Left kidney (tissue), 1 donor: ENCODE measurements at regions not wholly inside any gene's neighbourhood (a gene's known extent, or its start where the extent isn't known, plus 50 kb on each side); places are given as distances from the start of the nearest gene placed in this dataset.
"Not testable (repeated sequence)": the region's sequence is repeated elsewhere in the genome, so short reads cannot be mapped to it uniquely, and the experiment has no call there.

Source experiments
- DNase-seq: peaks from one replicate; pipeline ENCODE4 v3.0.0-alpha.2; 2013

DNA sequence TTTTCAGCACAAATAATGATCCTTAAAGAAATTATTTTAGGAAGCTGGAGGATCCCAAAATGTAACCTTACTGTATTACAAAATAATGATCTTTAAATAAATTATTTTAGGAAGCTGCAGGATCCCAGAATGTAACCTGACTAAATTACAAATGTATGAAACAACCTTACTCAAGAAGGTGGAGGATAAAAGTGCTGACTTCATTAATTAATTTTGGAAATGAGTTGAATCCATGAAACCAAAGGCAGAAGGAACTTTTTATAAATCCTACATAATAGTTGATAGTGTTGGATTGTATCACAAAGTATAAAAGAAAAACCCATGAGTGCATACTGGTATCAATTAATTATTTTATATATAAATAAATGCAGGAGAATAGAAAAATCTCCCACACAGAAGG lies 859.9 kb downstream of the KCNJ2 start:
- DNase-seq, result no peak

GRCh38 chr17:71031286-71031685 lies 862.0 kb downstream of the KCNJ2 start:
- DNase-seq, result not testable (repeated sequence)

DNA sequence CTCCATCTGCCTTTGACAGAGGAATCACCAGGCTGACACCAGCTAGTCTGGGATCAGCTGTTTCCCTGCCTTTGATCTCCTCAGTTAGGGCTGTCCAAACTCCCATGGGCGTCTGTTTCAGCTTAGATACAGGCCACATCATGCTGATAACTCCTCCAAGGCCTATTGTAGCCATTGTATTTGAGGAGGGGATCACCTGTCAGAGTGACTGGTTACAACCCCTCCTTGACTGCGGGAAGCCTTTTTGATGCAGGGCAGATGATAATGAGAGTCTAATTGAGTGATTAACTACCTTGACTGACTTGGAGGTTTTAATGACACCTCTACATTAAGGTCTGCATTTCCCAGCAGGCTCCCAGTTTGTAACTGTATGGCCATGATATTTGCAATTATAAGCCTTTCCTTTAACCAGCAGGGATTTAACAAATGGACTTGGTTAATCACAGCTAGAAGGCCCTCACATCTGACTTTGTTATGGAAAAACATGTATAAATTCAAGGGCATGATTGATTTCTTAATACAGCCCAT lies 863.5 kb downstream of the KCNJ2 start:
- no peak for DNase-seq

- no peak for DNase-seq
Measured at GRCh38 chr17:71033336-71033735, 864.0 kb downstream of the KCNJ2 start.

- no peak for DNase-seq
Measured at GRCh38 chr17:71035226-71035625, 865.9 kb downstream of the KCNJ2 start.

GRCh38 chr17:71037386-71037785 lies 868.1 kb downstream of the KCNJ2 start:
- DNase-seq, result no peak

- no peak for DNase-seq
Measured at GRCh38 chr17:71039391-71039790, 870.1 kb downstream of the KCNJ2 start.

GRCh38 chr17:71052971-71053370 lies 883.6 kb downstream of the KCNJ2 start:
- no peak for DNase-seq

DNA sequence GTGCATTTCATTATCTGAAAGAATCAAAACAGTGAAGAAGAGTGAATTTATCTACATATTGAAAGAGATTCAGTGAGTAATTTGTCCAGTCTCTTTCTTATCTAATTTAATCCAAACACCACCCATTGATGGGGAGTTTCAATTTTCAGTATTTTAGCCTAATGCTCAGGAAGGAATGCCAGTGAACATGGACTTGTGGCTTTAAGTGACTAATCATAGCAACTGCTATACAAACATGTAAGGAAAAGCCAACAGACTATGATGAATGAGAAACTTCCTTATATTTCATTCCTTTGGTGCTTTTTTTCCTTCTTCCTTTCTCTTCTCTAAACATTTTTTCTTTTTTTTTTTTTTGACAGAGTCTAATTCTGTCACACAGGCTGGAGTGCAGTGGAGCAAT lies 885.8 kb downstream of the KCNJ2 start:
- no peak for DNase-seq

DNA sequence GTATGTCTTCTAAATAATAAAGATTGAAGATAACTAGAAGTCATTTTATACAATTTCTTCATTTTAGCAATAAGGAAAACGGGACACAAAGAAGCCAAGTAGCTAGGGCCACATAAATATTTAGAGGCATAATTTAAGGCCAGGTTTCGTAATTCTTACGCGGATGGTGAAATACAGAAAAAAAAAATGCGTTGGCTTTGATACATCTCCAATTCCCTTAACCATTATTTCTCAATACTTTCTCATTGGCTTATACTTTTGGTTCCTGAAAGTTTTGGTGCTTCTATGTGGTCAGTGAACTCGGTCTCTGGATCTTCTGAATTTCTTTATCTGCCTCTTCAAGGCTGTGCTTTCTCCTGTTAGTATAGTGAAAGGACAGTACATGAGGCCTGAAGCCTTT lies 888.1 kb downstream of the KCNJ2 start:
- no peak for DNase-seq

DNA sequence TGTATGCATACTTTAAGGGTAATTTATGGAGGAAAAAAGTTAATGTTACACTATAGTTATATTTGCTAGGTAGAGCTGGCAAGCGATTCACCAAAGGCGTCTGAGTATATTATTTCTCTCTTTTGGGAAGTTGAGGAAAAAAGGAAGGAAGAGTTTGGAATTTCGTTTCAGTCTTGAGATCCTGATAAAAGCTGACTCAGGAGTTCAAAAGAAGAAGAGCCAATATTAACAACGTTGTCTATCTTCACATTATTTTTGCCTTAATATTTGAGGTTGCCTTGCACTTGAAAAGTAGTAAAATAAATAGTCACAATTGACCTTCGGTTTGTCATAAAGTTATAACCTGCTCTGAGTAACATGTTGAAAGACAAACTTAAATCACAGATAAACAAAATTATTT lies 888.6 kb downstream of the KCNJ2 start:
- no peak for DNase-seq

GRCh38 chr17:71063127-71063526 lies 893.8 kb downstream of the KCNJ2 start:
- no peak for DNase-seq

DNA sequence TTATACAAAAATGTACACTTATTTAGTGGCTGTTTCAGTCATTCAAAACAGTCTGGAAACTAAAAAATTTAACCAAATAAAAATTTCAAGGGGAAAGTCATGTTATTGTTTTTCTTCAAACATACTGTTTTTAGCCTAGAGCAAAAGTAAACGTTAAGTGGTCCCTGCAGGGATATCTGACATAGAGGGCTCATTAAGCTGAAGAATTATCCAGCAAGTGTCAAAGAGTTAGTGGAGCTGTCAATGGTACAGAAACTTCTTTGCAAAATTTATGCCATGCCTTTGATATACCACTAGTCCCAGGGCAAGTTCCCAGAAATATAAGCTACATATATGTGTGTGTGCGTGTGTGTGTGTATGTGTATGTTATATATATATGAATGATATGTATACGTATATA lies 894.2 kb downstream of the KCNJ2 start:
- DNase-seq, result no peak

GRCh38 chr17:71067669-71068407 lies 898.5 kb downstream of the KCNJ2 start:
- no peak for DNase-seq

GRCh38 chr17:71068408-71068750 lies 899.0 kb downstream of the KCNJ2 start:
- DNase-seq, result no peak

GRCh38 chr17:71071041-71071440 lies 901.7 kb downstream of the KCNJ2 start:
- no peak for DNase-seq

GRCh38 chr17:71071837-71072236 lies 902.5 kb downstream of the KCNJ2 start:
- DNase-seq, result no peak

- DNase-seq, result no peak
Measured at GRCh38 chr17:71080937-71081336, 911.6 kb downstream of the KCNJ2 start.

DNA sequence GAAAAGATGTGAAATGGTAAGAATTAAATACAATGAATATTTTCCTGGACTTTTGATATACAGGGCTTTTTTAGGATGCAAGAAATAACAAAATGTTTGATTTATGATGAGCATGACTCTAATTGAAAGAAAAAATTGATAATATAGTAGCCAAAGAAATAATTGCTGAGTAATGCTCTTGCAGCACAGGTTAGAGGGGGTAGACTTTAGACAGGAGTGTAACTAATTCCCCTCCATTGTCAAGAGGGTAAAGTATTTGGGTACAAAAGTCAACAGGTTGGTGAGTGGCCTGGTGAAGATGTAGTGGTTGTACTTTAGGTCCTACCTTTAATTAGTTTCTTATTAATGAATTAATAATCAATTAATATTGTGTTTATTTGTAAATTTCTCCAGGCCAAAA lies 912.3 kb downstream of the KCNJ2 start:
- DNase-seq, result no peak

DNA sequence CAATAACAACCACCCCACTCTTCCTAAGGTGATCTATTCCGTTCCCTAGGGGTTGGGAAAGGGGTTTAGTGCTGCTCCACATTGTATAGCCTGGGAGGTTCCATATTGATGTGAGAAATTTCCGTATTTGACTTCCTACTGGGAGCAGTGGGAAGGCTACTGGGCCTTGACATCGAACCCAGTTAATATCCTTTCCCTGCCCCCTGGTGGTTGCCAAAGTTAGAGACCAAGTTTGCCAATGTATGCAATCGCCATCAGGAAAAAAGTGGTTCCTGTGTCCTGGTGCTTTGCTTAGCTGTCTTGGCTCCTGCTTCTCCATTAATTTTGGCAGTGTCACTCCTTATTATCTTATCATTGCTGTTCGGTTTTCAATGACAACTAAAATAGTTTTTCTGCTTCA lies 914.9 kb downstream of the KCNJ2 start:
- DNase-seq, result no peak

- DNase-seq, result no peak
Measured at GRCh38 chr17:71084838-71085237, 915.5 kb downstream of the KCNJ2 start.

- DNase-seq, result no peak
Measured at GRCh38 chr17:71085238-71086033, 916.1 kb downstream of the KCNJ2 start.

- no peak for DNase-seq
Measured at GRCh38 chr17:71089431-71089830, 920.1 kb downstream of the KCNJ2 start.

- DNase-seq, result no peak
Measured at GRCh38 chr17:71098071-71098470, 928.7 kb downstream of the KCNJ2 start.
